Mammary epithelial cell (primary cell): ENCODE measurements at regions not wholly inside any gene's neighbourhood (a gene's known extent, or its start where the extent isn't known, plus 50 kb on each side); places are given as distances from the start of the nearest gene placed in this dataset.

Experiments
- CTCF ChIP-seq, 2 donors: IDR thresholded peaks in 1 of 2; conservative IDR thresholded peaks in 1 of 2; 2 replicates each; pipeline ENCODE4 v1.5.1; 2011 to 2012; ENCODE audit warnings: inconsistent platforms in 2 of 2, low read length in 2 of 2, mild to moderate bottlenecking in 2 of 2, control low read depth in 1 of 2, low read depth in 1 of 2; ENCODE audit not compliant: insufficient read depth in 1 of 2; ENCODE audit errors: extremely low read depth in 1 of 2
- EZH2 ChIP-seq: IDR thresholded peaks from 2 replicates; pipeline ENCODE4 v1.6.1; 2012; ENCODE audit warnings: low read length, inconsistent platforms, borderline replicate concordance

- TF ChIP-seq CTCF (conservative IDR thresholded peaks at IDR 0.05 in 1 of 2, IDR thresholded peaks at IDR 0.05 in 1 of 2; ENCODE audit: extremely low read depth in 1 of 2, insufficient read depth in 1 of 2, low read depth in 1 of 2, low read length in 2 of 2), result no peak
- no peak for TF ChIP-seq EZH2
Measured at GRCh38 chr1:115139381-115139780, 50.1 kb upstream of the TSPAN2 start.
